Right ventricle myocardium superior (tissue), 1 donor: ENCODE measurements at regions not wholly inside any gene's neighbourhood (a gene's known extent, or its start where the extent isn't known, plus 50 kb on each side); places are given as distances from the start of the nearest gene placed in this dataset.
A peak's percentile ranks its signal among the peaks of the same experiment; 100 is the strongest.

ENCODE experiments used
- ATAC-seq: fragments of 200-7000 bp; cut with Tn5 transposase; one replicate; pipeline ENCODE4 v1.9.1; 2020; ENCODE audit warnings: mild to moderate bottlenecking; ENCODE audit not compliant: poor library complexity
- DNase-seq: peaks from one replicate; pipeline ENCODE4 v3.0.0-alpha.2; 2020
- intact Hi-C: fragments of 100-400 bp; cut with DNase I; formaldehyde crosslinking; loops from one replicate; pipeline ENCODE4 v1.11.2; 2022
- donor health status: DM: no; HTN: yes; CAD: no; lungs with severe emphysema.

- ATAC-seq, result no peak
- no peak for DNase-seq
- intact Hi-C loops, result no loop called here
Observed at GRCh38 chr3:132784502-132785025, 62.4 kb upstream of the NPHP3 start.

GRCh38 chr3:132783152-132783551, 60.9 kb upstream of the NPHP3 start:
- no peak for DNase-seq
- intact Hi-C loops, result no loop called here
- ATAC-seq, result no peak

DNA sequence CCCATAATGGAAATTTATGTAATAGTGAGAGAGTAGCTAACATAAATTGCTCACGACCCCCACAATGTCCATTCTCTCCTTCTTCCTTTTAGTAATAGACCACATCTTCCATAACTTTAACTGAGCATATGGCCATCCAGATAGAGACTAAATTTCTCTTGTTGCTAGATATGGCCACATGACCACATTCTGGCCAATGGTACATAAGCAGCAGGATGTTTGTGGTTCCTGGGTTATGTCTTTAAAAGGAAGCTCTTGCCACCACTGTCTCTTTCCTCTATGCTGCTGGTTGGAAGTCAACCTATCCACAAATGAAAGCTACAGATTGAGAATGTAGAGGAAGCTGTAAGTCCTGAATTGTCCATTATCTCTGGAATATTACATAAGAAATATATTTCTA, 59.7 kb upstream of the NPHP3 start:
- DNase-seq (no peak), ATAC-seq (no peak)
- intact Hi-C loops, result no loop called here

DNA sequence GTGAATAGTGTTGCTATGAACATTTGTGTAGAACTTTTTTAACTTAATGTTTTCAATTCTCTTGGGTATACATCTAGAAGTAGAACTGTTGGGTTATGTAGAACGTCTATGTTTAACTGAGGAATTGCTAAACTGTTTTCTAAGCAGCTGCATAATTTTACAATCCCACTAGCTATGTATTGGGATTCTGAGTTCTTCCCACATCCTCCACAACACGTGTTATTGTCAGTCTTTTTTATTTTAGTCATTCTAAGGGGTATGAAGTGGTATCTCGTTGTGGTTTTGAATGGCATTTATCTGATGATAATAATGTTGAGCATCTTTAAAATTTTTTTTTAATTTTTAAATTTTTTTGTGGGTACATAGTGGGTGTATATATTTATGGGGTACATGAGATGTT, 55.0 kb upstream of the NPHP3 start:
- intact Hi-C loops, result no loop called here
- no peak for ATAC-seq
- DNase-seq, result no peak

DNA sequence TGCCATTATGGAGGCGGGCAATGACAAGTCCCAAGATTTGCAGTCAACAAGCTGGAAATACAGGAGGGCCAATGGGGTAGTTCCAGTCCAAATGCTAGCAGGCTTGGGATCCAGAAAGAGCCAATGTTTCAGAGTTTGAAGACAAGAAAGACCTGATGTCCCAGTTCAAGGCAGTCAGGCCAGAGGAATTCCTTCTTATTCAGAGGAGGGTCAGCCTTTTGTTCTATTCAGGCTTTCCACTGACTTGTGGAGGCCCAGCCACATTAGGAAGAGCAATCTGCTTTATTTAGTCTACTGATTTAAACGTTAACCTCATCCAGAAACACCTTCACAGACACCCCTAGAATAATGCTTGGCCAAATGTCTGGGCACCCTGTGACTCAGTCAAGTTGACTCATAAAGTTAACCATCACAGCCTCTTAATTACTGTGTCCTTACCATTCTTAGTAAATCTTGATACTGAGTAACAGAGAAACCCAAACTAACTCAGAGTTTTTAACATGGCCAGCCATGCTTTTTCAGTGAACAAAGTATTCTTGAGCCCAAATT, 50.9 kb upstream of the NPHP3 start:
- intact Hi-C loops, result no loop called here
- ATAC-seq, result no peak
- DNase-seq, result no peak

GRCh38 chr3:132772252-132772651, 50.0 kb upstream of the NPHP3 start:
- intact Hi-C loops, result no loop called here
- ATAC-seq, result peak; percentile 74
- DNase-seq, result no peak
